ENCODE measurements at regions not wholly inside any gene's neighbourhood (a gene's known extent, or its start where the extent isn't known, plus 50 kb on each side); places are given as distances from the start of the nearest gene placed in this dataset.

DNA sequence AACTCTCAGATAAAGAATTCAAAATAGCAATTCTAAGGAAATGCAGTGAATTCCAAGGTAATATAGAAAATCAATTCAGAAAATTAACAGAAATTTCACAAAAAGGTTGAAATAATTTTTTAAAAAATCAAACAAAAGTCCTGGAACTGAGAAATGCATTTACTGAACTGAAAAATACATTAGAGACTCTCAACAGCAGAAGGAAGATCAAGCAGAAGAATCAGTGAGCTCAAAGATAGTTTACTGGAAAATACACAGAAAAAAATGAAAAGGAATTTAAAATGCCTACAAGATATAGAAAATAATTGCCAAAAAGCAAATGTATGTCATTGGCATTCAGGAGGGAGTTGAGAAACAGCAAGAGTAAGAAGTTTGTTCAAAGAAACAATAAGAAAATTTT is 107.3 kb downstream of the BUD13 start:
- no peak for TF ChIP-seq EZH2phosphoT487 (IDR thresholded peaks at IDR 0.05; ENCODE audit: insufficient read depth, low read depth)
- TF ChIP-seq EZH2 (IDR thresholded peaks at IDR 0.05; ENCODE audit: insufficient read depth, poor library complexity, severe bottlenecking), result no peak

Measured in GM23248 (cell line).